A673 (cell line): ENCODE measurements at regions not wholly inside any gene's neighbourhood (a gene's known extent, or its start where the extent isn't known, plus 50 kb on each side); places are given as distances from the start of the nearest gene placed in this dataset.

Experiments used
- CTCF ChIP-seq: fragments of 300-800, 200-600 bp; sonication (generic); conservative IDR thresholded peaks from 2 replicates; pipeline ENCODE4 v1.5.1; 2017; ENCODE audit warnings: low read depth, mild to moderate bottlenecking, antibody characterized with exemption, low read length, moderate library complexity, mixed read lengths
- EZH2 ChIP-seq: fragments of 200-600 bp; sonication (generic); IDR thresholded peaks from 2 replicates; pipeline ENCODE4 v1.6.1; 2017; ENCODE audit warnings: borderline replicate concordance, low read depth, mild to moderate bottlenecking, mixed read lengths, antibody characterized with exemption, low read length; ENCODE audit not compliant: poor library complexity, severe bottlenecking

- no peak for TF ChIP-seq CTCF
- no peak for TF ChIP-seq EZH2
These were observed 107.4 kb upstream of the SOX4 start for GRCh38 chr6:21486115-21486514.
